ENCODE measurements at regions not wholly inside any gene's neighbourhood (a gene's known extent, or its start where the extent isn't known, plus 50 kb on each side); places are given as distances from the start of the nearest gene placed in this dataset.

DNA sequence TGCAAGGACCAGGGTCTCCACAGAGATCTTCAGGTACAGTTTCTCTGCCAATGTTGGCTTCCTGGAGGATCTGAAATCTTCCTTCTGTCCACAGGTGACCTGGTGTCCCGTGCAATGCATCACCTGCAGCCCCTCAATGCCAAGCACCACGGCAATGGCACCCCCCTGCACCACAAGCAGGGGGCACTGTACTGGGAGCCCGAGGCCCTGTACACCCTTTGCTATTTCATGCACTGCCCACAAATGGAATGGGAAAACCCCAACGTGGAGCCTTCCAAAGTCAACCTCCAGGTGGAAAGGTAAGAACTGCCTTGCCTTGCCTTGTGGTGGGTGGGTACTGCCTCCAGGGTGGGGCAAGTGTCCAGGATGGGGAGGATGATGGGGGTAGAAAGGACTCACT lies 141.8 kb upstream of the PWP1 start:
- DNase-seq, result no peak
- Mint-ChIP-seq H3K9me3 (no peaks in the 10 kb centered on the region), H3K4me1 (ENCODE audit: low read depth) (peaks cover 17% of the 10 kb centered on the region), H3K36me3 (ENCODE audit: low read depth) (peaks cover 14% of the 10 kb centered on the region), H3K4me3 (no peak overlapping the region), H3K27ac (no peak overlapping the region), H3K27me3 (ENCODE audit: low read depth) (no peaks in the 10 kb centered on the region)
- intact Hi-C loops (cut with micrococcal nuclease), result no loop called here
- CTCF ChIA-PET, result no interaction called here

DNA sequence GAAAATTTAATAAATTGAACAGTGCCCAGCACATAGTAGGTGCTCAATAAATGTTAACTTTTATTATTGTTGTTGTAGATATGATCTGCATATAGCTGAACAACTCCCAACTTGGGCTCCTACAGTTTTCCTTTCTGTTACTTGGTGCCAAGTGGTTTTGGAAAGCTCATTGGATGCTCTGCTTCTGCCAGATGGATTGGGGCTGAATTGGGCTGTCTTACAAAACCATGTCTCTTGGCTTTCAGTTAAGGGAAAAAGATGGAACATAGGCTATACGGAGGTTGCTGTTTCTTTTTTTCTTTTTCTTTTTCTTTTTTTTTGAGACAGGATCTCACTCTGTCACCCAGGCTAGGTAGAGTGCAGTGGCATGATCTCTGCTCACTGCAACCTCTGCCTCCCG lies 140.7 kb upstream of the PWP1 start:
- H3K36me3 Mint-ChIP-seq (ENCODE audit: low read depth), result peaks cover 14% of the 10 kb centered on the region
- DNase-seq, result no peak
- peaks cover 13% of the 10 kb centered on the region for H3K4me1 Mint-ChIP-seq (ENCODE audit: low read depth)
- no peak overlapping the region for H3K4me3 Mint-ChIP-seq
- CTCF ChIA-PET, result interaction anchor here (0.6 kb wide), 1 partner anchor 171 kb away, joined by 3 read pairs; no protein-coding TSS in a partner anchor
- H3K27me3 Mint-ChIP-seq (ENCODE audit: low read depth), result no peaks in the 10 kb centered on the region
- no peak overlapping the region for H3K27ac Mint-ChIP-seq
- H3K9me3 Mint-ChIP-seq, result no peaks in the 10 kb centered on the region
- intact Hi-C loops (cut with micrococcal nuclease), result no loop called here

DNA sequence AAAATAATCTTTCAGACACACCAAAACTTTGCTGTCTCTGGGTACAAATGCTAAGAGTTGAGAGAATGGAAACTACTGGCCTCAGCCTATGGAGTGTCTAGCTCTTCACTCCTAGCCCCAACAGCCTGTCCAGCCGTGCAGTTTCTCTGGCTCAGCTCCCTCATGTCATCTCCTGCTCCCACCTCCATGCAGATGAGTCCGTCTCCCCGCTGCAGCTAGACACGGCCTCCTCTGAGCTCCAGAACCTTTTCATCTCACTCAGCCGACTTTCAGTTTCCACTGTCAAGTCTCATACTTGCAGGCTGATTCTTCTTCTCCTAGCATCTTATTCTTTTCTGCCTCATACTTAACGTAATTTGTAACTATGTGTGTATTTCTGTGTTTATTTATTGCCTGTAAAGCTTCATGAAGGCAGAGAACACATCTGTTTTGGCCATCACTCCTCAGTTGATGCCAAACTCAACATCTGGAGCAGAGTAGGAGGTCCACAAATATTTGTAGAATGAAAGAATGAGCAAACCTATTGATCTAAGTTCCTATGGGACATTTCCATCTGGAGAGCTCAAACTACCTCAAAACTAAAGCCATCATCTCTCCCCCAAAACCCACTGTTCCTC lies 139.8 kb upstream of the PWP1 start:
- Mint-ChIP-seq H3K27ac (no peak overlapping the region), H3K4me3 (no peak overlapping the region), H3K36me3 (ENCODE audit: low read depth) (peaks cover 14% of the 10 kb centered on the region), H3K4me1 (ENCODE audit: low read depth) (peaks cover 8% of the 10 kb centered on the region), H3K27me3 (ENCODE audit: low read depth) (no peaks in the 10 kb centered on the region), H3K9me3 (no peaks in the 10 kb centered on the region)
- DNase-seq, result no peak
- CTCF ChIA-PET, result no interaction called here
- intact Hi-C loops (cut with micrococcal nuclease), result no loop called here

DNA sequence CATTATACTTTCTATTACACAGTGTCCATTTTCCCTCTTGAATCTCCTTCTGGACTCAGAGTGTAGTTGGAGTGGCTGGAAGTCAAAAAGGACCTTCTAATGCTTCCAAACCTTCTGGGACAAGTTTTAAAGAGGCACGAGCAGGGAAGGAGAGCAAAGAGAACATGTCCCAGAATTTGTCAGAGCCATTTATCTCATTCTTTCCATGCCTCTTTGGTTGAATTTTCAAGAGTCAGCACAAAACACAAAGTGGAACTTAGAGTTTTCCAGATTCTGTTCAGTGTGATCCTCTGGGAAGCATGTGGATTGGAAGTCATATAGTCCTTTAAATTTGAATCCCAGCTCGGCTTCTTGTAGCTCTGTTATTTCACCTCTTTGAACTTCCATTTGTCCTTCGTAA lies 138.2 kb upstream of the PWP1 start:
- intact Hi-C loops (cut with micrococcal nuclease), result no loop called here
- Mint-ChIP-seq H3K36me3 (ENCODE audit: low read depth) (peaks cover 14% of the 10 kb centered on the region), H3K27ac (no peak overlapping the region), H3K4me1 (ENCODE audit: low read depth) (peaks cover 5% of the 10 kb centered on the region), H3K4me3 (no peak overlapping the region), H3K27me3 (ENCODE audit: low read depth) (no peaks in the 10 kb centered on the region), H3K9me3 (no peaks in the 10 kb centered on the region)
- no peak for DNase-seq
- CTCF ChIA-PET, result no interaction called here

DNA sequence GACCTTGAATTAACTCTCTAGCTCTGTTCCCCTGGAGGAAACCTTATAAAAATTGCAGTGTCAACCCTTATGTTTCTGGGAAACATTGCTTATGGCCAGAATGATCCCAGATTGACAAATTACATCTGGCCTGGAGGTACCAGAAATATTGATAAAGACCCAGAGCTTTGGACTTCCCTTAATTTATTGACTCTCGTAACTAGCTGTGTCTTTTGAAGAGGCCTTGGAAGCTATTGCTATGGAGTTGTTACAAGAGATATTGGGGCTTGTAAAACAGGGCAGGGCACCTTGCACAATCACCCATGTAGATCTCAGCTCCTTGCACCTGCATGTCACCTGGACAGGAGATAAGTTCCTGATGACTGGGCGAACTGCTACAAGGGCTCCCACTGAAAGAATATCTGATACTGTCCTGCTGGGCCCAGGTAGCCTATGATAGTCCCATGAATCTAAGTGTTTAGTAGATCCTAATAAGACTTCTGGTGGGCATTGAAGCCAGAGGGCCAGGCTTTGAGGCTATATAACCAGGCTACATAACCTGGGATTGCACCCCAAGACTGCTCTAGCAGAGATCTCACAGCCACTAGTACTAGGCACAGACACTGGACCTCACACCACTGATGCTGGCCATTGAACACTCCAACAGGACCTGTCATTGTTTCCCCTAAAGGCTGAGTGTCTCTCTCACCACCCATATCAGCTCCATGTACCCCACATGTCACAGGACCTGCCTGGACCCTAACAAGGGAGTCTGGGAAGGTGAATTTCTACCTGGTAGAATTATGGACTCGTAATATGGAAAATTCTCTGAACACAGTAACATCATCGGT lies 135.7 kb upstream of the PWP1 start:
- H3K27me3 Mint-ChIP-seq (ENCODE audit: low read depth), result no peaks in the 10 kb centered on the region
- no peak overlapping the region for H3K4me3 Mint-ChIP-seq
- no peak overlapping the region for H3K27ac Mint-ChIP-seq
- CTCF ChIA-PET, result interaction anchor here (0.5 to 0.9 kb wide), 2 partner anchors 57 to 418 kb away, joined by 3 read pairs; no protein-coding TSS in a partner anchor
- peaks cover 14% of the 10 kb centered on the region for H3K36me3 Mint-ChIP-seq (ENCODE audit: low read depth)
- peaks cover 5% of the 10 kb centered on the region for H3K4me1 Mint-ChIP-seq (ENCODE audit: low read depth)
- intact Hi-C loops (cut with micrococcal nuclease), result no loop called here
- DNase-seq, result no peak
- no peaks in the 10 kb centered on the region for H3K9me3 Mint-ChIP-seq

DNA sequence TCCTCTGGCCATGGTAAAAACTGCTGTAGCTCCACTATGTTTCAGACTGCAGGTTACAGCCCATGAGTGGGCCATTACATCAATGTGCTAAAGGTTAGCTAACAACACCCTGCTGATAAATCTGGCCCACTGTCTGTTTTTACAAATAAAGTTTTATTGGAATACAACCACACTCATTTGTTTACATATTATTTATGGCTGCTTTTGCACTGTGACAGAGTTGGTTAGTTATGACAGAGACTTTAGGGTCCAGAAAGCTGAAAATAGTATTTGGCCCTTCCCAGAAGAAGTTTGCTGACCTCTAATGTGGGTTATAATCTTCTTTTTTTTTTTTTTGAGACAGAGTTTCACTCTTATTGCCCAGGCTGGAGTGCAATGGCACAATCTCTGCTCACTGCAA lies 134.2 kb upstream of the PWP1 start:
- H3K27ac Mint-ChIP-seq, result no peak overlapping the region
- peaks cover 9% of the 10 kb centered on the region for H3K36me3 Mint-ChIP-seq (ENCODE audit: low read depth)
- DNase-seq, result no peak
- no peaks in the 10 kb centered on the region for H3K9me3 Mint-ChIP-seq
- H3K4me3 Mint-ChIP-seq, result no peak overlapping the region
- intact Hi-C loops (cut with micrococcal nuclease), result no loop called here
- H3K4me1 Mint-ChIP-seq (ENCODE audit: low read depth), result peaks cover 1% of the 10 kb centered on the region
- CTCF ChIA-PET, result no interaction called here
- no peaks in the 10 kb centered on the region for H3K27me3 Mint-ChIP-seq (ENCODE audit: low read depth)

DNA sequence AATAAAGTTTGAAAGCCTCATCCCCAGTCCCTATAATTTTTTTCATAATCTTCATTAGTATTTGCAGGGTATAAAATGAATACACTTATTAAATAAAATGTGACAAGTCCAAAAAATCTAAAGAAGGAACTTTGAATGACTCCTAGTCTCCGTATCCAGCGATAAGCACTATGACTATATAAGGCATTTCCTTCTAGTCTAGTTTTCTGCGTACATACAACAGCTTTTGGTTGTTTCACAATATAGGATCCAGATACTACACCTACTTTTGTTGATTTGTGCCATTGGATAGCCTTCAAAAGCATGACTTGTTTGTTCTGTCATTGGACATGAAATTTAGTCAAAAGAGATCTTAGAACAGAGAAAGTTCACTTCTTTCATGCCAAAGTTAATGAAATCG lies 133.3 kb upstream of the PWP1 start:
- no peak overlapping the region for H3K27ac Mint-ChIP-seq
- CTCF ChIA-PET, result no interaction called here
- no peak overlapping the region for H3K4me3 Mint-ChIP-seq
- no peaks in the 10 kb centered on the region for H3K9me3 Mint-ChIP-seq
- H3K27me3 Mint-ChIP-seq (ENCODE audit: low read depth), result no peaks in the 10 kb centered on the region
- H3K36me3 Mint-ChIP-seq (ENCODE audit: low read depth), result peaks cover 6% of the 10 kb centered on the region
- H3K4me1 Mint-ChIP-seq (ENCODE audit: low read depth), result no peaks in the 10 kb centered on the region
- intact Hi-C loops (cut with micrococcal nuclease), result no loop called here
- DNase-seq, result no peak

DNA sequence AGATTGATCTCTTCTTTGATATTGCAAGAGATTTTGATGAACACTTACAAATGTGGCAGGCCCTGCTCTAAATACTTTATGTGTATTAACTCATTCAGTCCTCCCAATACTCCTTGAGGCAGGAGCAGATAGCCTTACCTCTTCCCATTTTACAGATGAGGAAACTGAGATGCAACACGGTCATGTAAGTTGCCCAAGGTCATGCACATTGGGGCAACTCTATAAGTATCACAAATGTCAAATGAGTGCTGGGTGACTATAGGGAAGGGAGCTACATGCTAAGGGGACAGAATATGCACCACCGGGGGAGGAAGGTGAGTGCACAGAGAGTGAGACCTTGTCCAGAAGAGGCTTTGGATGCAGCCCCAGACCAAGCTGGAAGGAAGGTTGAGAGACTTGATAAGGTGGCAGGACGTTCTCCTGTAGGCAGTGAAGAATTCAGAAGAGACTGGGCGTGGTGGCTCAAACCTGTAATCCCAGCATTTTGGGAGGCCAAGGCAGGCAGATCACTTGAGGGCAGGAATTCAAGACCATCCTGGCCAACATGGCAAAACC lies 132.3 kb upstream of the PWP1 start:
- Mint-ChIP-seq H3K27me3 (ENCODE audit: low read depth) (no peaks in the 10 kb centered on the region), H3K4me3 (no peak overlapping the region), H3K4me1 (ENCODE audit: low read depth) (no peaks in the 10 kb centered on the region), H3K36me3 (ENCODE audit: low read depth) (peaks cover under 1% of the 10 kb centered on the region), H3K27ac (no peak overlapping the region), H3K9me3 (no peaks in the 10 kb centered on the region)
- CTCF ChIA-PET, result no interaction called here
- intact Hi-C loops (cut with micrococcal nuclease), result no loop called here
- no peak for DNase-seq

DNA sequence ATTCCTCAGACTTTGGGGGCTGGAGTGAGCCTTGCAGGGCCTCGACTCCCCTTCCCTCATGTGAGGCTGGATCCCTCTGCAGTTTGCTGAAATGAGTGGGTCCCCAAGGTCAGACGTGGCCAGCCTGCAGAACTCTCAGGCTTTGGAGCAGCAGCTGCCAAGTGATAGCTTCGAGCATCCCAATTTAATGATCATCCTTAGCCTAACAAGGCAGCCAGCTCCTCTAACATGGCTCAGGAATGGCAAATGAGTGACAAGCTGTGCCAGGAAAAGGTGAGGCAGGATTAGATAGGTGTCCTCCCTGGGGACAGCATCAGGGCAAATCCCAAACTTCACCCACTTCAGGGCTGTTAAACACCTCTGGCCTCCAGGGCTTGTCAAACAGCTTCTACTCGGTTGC lies 130.7 kb upstream of the PWP1 start:
- no peak for DNase-seq
- no peaks in the 10 kb centered on the region for H3K4me1 Mint-ChIP-seq (ENCODE audit: low read depth)
- CTCF ChIA-PET, result interaction anchor here (1.2 kb wide), 1 partner anchor 424 kb away, joined by 4 read pairs; no protein-coding TSS in a partner anchor
- no peak overlapping the region for H3K27ac Mint-ChIP-seq
- no peak overlapping the region for H3K4me3 Mint-ChIP-seq
- H3K9me3 Mint-ChIP-seq, result no peaks in the 10 kb centered on the region
- no peaks in the 10 kb centered on the region for H3K36me3 Mint-ChIP-seq (ENCODE audit: low read depth)
- no peaks in the 10 kb centered on the region for H3K27me3 Mint-ChIP-seq (ENCODE audit: low read depth)
- intact Hi-C loops (cut with micrococcal nuclease), result no loop called here

DNA sequence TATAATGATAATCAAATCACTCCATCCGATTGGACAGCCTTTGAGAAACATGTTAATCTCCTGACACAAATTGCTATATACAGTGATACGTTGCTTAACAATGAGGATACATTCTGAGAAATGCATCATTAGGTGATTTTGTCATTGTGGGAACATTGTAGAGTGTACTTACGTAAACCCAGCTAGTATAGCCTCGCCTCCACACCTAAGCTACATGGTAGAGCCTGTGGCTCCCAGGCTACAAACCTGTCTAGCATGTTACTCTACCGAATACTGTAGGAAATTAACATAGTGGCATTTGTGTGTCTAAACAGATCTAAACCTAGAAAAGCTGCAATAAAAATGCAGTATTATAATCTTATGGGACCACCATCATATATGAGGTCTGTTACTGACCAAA lies 128.6 kb upstream of the PWP1 start:
- H3K4me3 Mint-ChIP-seq, result no peak overlapping the region
- DNase-seq, result no peak
- no peaks in the 10 kb centered on the region for H3K4me1 Mint-ChIP-seq (ENCODE audit: low read depth)
- no peak overlapping the region for H3K27ac Mint-ChIP-seq
- no peaks in the 10 kb centered on the region for H3K36me3 Mint-ChIP-seq (ENCODE audit: low read depth)
- CTCF ChIA-PET, result no interaction called here
- H3K27me3 Mint-ChIP-seq (ENCODE audit: low read depth), result no peaks in the 10 kb centered on the region
- intact Hi-C loops (cut with micrococcal nuclease), result no loop called here
- no peaks in the 10 kb centered on the region for H3K9me3 Mint-ChIP-seq

DNA sequence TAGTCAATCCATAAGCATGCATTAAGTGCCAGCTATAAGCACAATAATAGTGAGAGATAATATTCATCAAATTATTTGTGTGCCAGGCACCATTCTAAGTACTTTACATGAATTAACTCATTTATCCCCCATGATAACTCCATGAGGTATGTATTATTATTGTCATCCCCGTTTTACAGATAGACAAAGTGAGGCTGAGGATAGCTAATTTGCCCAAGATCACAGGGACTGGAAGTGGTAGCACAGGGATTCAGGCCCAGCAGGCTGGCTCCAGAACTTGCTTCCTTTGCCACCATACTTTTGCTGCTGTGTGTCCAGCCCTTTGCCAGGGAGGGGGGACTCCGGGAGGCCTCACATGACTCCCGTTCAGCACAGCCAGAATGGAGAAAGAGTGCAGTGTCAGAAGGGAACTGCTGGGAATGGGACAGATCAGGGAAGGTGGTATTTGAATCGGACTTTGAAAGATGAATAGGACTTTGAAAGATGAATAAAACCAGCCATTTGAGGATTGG lies 128.0 kb upstream of the PWP1 start:
- Mint-ChIP-seq H3K27me3 (ENCODE audit: low read depth) (no peaks in the 10 kb centered on the region), H3K9me3 (no peaks in the 10 kb centered on the region), H3K36me3 (ENCODE audit: low read depth) (no peaks in the 10 kb centered on the region), H3K4me3 (no peak overlapping the region), H3K4me1 (ENCODE audit: low read depth) (no peaks in the 10 kb centered on the region), H3K27ac (no peak overlapping the region)
- intact Hi-C loops (cut with micrococcal nuclease), result no loop called here
- CTCF ChIA-PET, result no interaction called here
- no peak for DNase-seq

DNA sequence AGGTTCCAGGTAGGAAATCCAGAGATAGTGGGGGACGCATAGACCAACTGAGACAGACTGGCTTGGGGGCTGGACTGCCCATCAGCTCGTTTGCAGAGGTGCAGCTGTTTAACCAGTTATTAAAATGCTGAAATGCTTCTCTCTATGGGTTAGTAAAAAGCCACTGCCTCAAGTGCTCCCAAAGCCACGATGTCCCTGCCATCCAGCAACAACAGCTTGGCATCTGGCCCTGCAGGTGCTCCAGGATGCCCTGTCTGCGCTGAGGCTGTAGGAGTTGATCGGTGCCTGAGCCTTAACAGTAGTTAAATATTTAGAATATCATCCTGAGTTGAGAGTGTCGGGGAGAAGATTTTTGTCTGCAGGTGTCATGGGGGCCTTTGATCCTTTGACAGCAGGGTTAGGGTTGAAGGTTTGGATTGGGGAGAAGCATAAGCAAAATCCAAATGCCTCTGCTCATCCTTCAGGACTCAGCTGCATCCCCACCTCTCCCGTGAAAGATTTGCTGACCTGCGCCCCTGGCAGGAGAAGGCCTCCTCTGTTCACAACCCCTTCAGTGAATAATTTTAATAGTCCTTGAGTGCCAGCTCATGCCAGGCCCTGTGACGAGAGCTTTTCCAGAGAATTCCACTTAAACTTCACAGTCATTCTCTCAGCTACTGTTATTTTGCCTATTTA lies 127.3 kb upstream of the PWP1 start:
- Mint-ChIP-seq H3K27ac (no peak overlapping the region), H3K4me3 (no peak overlapping the region), H3K9me3 (no peaks in the 10 kb centered on the region), H3K4me1 (ENCODE audit: low read depth) (no peaks in the 10 kb centered on the region), H3K27me3 (ENCODE audit: low read depth) (no peaks in the 10 kb centered on the region), H3K36me3 (ENCODE audit: low read depth) (no peaks in the 10 kb centered on the region)
- intact Hi-C loops (cut with micrococcal nuclease), result no loop called here
- no peak for DNase-seq
- CTCF ChIA-PET, result interaction anchor here (0.7 kb wide), 1 partner anchor 69 kb away, joined by 3 read pairs; no protein-coding TSS in a partner anchor

Measured in activated naive CD4-positive, alpha-beta T cell treated with anti-CD3 and anti-CD28 coated beads for 36 hours (primary cell).